ENCODE measurements at regions not wholly inside any gene's neighbourhood (a gene's known extent, or its start where the extent isn't known, plus 50 kb on each side); places are given as distances from the start of the nearest gene placed in this dataset.

DNA sequence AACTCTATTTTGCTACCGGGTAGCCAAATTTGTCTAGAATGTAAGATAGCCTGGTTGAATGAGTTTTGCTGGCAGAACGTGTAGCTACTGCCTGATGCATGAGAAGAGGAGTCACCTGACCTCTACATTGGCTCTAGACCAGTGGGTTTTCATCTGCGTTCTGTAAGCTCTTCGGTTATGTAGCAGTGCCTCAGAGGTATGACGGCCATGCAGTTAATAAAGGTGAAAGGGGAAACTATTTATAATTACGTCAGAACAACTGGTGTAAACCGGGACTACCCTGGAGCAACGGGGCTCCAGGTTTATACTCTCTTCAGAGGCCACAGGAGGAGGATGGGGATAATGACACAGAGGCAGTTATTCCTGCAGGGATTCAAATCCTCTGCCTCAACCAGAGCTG, 173.4 kb upstream of the KITLG start:
- Histone ChIP-seq H3K9me3 (no peaks in the 10 kb centered on the region), H3K4me1 (ENCODE audit: insufficient read depth) (no peaks in the 10 kb centered on the region), H3K27me3 (no peaks in the 10 kb centered on the region), H3K36me3 (no peaks in the 10 kb centered on the region), H3K27ac (no peak overlapping the region), H3K4me3 (no peak overlapping the region)
- WGBS, 3 donors, result 85 to 89% (median 88%) methylated on average over 8 of the region's 8 CpGs
- intact Hi-C loops (cut with DNase I), result loop anchor here in 1 of 4 donors (10.0 kb wide), 1 partner anchor 431 kb away; no protein-coding TSS in a partner anchor
- TF ChIP-seq POLR2A (IDR thresholded peaks at IDR 0.05) (no peak), EP300 (IDR thresholded peaks at IDR 0.05) (no peak)
- TF ChIP-seq, protein P1, sequence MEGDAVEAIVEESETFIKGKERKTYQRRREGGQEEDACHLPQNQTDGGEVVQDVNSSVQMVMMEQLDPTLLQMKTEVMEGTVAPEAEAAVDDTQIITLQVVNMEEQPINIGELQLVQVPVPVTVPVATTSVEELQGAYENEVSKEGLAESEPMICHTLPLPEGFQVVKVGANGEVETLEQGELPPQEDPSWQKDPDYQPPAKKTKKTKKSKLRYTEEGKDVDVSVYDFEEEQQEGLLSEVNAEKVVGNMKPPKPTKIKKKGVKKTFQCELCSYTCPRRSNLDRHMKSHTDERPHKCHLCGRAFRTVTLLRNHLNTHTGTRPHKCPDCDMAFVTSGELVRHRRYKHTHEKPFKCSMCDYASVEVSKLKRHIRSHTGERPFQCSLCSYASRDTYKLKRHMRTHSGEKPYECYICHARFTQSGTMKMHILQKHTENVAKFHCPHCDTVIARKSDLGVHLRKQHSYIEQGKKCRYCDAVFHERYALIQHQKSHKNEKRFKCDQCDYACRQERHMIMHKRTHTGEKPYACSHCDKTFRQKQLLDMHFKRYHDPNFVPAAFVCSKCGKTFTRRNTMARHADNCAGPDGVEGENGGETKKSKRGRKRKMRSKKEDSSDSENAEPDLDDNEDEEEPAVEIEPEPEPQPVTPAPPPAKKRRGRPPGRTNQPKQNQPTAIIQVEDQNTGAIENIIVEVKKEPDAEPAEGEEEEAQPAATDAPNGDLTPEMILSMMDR (IDR thresholded peaks at IDR 0.05), result no peak
- no peak for DNase-seq

DNA sequence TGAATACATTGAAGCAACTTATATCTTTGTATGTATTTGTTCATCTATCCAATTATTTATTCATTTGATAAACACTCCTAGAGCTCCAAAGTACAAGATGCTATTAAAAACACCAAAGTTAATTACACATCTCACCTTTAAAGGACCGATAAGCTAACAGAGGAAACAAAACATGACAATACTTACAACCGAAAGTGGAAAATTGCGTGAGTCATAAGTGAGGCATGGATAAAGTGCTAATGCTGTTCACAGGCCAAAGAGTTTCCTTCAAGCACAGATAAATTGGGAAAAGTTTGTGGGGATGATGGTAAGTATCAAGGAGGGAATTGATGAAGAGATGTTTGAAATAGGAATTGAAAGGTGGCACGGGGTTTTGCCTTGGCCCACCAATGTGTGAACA, 172.8 kb upstream of the KITLG start:
- intact Hi-C loops (cut with DNase I), result loop anchor here in 1 of 4 donors (10.0 kb wide), 1 partner anchor 432 kb away; no protein-coding TSS in a partner anchor
- Histone ChIP-seq H3K4me3 (no peak overlapping the region), H3K9me3 (no peaks in the 10 kb centered on the region), H3K36me3 (no peaks in the 10 kb centered on the region), H3K27me3 (no peaks in the 10 kb centered on the region), H3K4me1 (ENCODE audit: insufficient read depth) (no peaks in the 10 kb centered on the region), H3K27ac (no peak overlapping the region)
- DNase-seq, result no peak
- TF ChIP-seq POLR2A (IDR thresholded peaks at IDR 0.05) (no peak), EP300 (IDR thresholded peaks at IDR 0.05) (no peak)
- TF ChIP-seq, protein P1 (IDR thresholded peaks at IDR 0.05), result no peak
- WGBS, 3 donors, result 75 to 89% (median 84%) methylated on average over 4 of the region's 4 CpGs

DNA sequence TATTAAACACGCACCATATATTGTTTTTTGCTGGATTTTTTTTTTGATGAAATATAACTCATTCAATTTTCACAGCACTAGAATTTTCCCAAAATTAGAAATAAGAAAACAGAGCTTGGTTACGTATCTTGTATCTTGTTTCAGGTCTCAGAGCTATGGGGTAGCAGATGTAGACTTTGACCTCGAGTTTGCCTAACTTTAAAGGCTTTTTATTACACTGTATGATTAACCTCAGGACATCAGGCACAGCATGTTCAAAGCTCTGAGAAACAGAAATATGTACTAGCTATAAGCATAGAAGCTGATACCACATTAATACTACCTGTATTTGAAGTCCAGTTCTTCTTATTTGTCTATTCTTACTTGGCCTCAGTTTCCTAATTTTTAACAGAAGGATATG, 171.9 kb upstream of the KITLG start:
- no peak for DNase-seq
- Histone ChIP-seq H3K27ac (no peak overlapping the region), H3K27me3 (no peaks in the 10 kb centered on the region), H3K4me1 (ENCODE audit: insufficient read depth) (no peaks in the 10 kb centered on the region), H3K4me3 (no peak overlapping the region), H3K36me3 (no peaks in the 10 kb centered on the region), H3K9me3 (no peaks in the 10 kb centered on the region)
- intact Hi-C loops (cut with DNase I), result loop anchor here in 1 of 4 donors (10.0 kb wide), 1 partner anchor 433 kb away; no protein-coding TSS in a partner anchor
- TF ChIP-seq, protein P1 (IDR thresholded peaks at IDR 0.05), result no peak
- TF ChIP-seq EP300 (IDR thresholded peaks at IDR 0.05) (no peak), POLR2A (IDR thresholded peaks at IDR 0.05) (no peak)
- WGBS, 3 donors, result 77 to 94% (median 94%) methylated on average over 3 of the region's 3 CpGs

DNA sequence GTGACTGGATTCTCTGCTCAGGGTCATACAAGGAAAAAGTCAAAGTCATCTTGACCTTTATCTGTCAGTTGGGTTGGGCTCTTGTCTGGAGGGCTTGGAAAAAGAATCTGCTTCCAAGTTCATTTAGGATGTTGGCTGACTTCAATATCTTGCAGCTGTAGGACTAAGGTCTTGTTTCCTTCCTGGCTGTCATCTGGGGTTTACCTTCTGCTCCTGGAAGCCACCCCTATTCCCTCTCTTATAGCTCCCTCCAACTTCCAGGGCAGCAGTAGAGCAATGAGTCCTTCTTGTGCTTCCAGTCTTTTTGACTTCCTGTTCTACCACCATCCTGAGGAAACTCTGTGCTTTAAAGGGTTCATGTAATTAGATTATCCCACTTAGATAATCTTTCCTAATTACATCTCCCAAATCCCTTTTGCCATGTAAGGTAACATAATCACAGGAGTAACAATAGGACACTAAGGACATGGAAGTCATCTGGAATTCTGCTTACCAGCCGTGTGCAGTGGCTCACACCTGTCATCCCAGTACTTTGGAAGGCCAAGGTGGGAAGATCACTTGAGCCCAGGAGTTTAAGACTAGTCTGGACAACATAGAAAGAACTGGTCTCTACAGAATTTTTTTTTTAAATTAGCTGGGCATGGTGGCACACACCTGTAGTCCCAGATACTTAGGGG, 170.7 kb upstream of the KITLG start:
- Histone ChIP-seq H3K36me3 (no peaks in the 10 kb centered on the region), H3K27ac (no peak overlapping the region), H3K9me3 (no peaks in the 10 kb centered on the region), H3K4me1 (ENCODE audit: insufficient read depth) (no peaks in the 10 kb centered on the region), H3K27me3 (no peaks in the 10 kb centered on the region), H3K4me3 (no peak overlapping the region)
- TF ChIP-seq POLR2A (IDR thresholded peaks at IDR 0.05) (no peak), EP300 (IDR thresholded peaks at IDR 0.05) (no peak)
- TF ChIP-seq, protein P1 (IDR thresholded peaks at IDR 0.05), result no peak
- intact Hi-C loops (cut with DNase I), result loop anchor here in 1 of 4 donors (10.0 kb wide), 1 partner anchor 434 kb away; no protein-coding TSS in a partner anchor
- DNase-seq, result no peak
- 92 to 100% (median 96%) methylated on average over 1 of the region's 1 CpG for WGBS, 3 donors

All from ovary (tissue), 7 donors.